Activated CD4-positive, CD25-positive, alpha-beta regulatory T cell treated with anti-CD3 and anti-CD28 coated beads, Interleukin-2, amount 50 U/mL, for 24 hours (primary cell): ENCODE measurements at regions not wholly inside any gene's neighbourhood (a gene's known extent, or its start where the extent isn't known, plus 50 kb on each side); places are given as distances from the start of the nearest gene placed in this dataset.

Experiments
- ATAC-seq, 2 donors: fragments of 150-1000 bp; cut with Tn5 transposase; one replicate each; pipeline ENCODE4 v1.10.0; 2021; ENCODE audit warnings: mild to moderate bottlenecking in 1 of 2, moderate library complexity in 1 of 2

- no peak for ATAC-seq
Measured at GRCh38 chr14:65252482-65253255, 150.4 kb upstream of the MAX start.

GRCh38 chr14:65255029-65255545, 152.8 kb upstream of the MAX start:
- ATAC-seq = no peak

- no peak for ATAC-seq
Measured at GRCh38 chr14:65255583-65256461, 153.5 kb upstream of the MAX start.

- ATAC-seq = no peak
Measured at GRCh38 chr14:65256714-65257113, 154.4 kb upstream of the MAX start.

GRCh38 chr14:65257425-65257824, 155.1 kb upstream of the FUT8 start:
- no peak for ATAC-seq

GRCh38 chr14:65258391-65258790, 154.1 kb upstream of the FUT8 start:
- ATAC-seq = no peak

GRCh38 chr14:65259000-65259399, 153.5 kb upstream of the FUT8 start:
- no peak for ATAC-seq

GRCh38 chr14:65260786-65261185, 151.7 kb upstream of the FUT8 start:
- no peak for ATAC-seq

GRCh38 chr14:65261425-65261920, 151.1 kb upstream of the FUT8 start:
- ATAC-seq = no peak

GRCh38 chr14:65261946-65262345, 150.6 kb upstream of the FUT8 start:
- ATAC-seq = no peak

- no peak for ATAC-seq
Measured at GRCh38 chr14:65263177-65263788, 149.2 kb upstream of the FUT8 start.

- ATAC-seq = no peak
Measured at GRCh38 chr14:65267856-65268255, 144.7 kb upstream of the FUT8 start.

GRCh38 chr14:65268594-65268993, 143.9 kb upstream of the FUT8 start:
- ATAC-seq = no peak

- ATAC-seq = no peak
Measured at GRCh38 chr14:65269732-65270131, 142.8 kb upstream of the FUT8 start.

GRCh38 chr14:65277027-65277426, 135.5 kb upstream of the FUT8 start:
- no peak for ATAC-seq

GRCh38 chr14:65277580-65278270, 134.8 kb upstream of the FUT8 start:
- ATAC-seq = no peak

GRCh38 chr14:65278589-65278988, 133.9 kb upstream of the FUT8 start:
- no peak for ATAC-seq

GRCh38 chr14:65279510-65279909, 133.0 kb upstream of the FUT8 start:
- ATAC-seq = no peak

GRCh38 chr14:65279958-65280357, 132.6 kb upstream of the FUT8 start:
- no peak for ATAC-seq

GRCh38 chr14:65280653-65281052, 131.9 kb upstream of the FUT8 start:
- ATAC-seq = no peak

- peak in 1 of 2 donors; percentile 34 for ATAC-seq
Measured at GRCh38 chr14:65281991-65282895, 130.3 kb upstream of the FUT8 start.
